ENCODE measurements at regions not wholly inside any gene's neighbourhood (a gene's known extent, or its start where the extent isn't known, plus 50 kb on each side); places are given as distances from the start of the nearest gene placed in this dataset.

GRCh38 chr7:25557930-25558329 lies 329.6 kb upstream of the NPVF start:
- TF ChIP-seq CTCF (IDR thresholded peaks at IDR 0.05) (no peak), POLR2A (IDR thresholded peaks at IDR 0.05) (no peak)

Data from testis (tissue), 2 donors.